Osteocyte (in vitro differentiated cells): ENCODE measurements at regions not wholly inside any gene's neighbourhood (a gene's known extent, or its start where the extent isn't known, plus 50 kb on each side); places are given as distances from the start of the nearest gene placed in this dataset.

Experiments used
- DNase-seq: peaks from one replicate; pipeline ENCODE4 v3.0.0; 2021; ENCODE audit warnings: mixed read lengths; ENCODE audit not compliant: unreplicated experiment; ENCODE audit errors: extremely low spot score
- H3K27ac Mint-ChIP-seq: one replicate; pipeline ENCODE4 v1.8.0; 2021; ENCODE audit warnings: mild to moderate bottlenecking, mixed read lengths; ENCODE audit not compliant: unreplicated experiment
- H3K27me3 Mint-ChIP-seq: one replicate; pipeline ENCODE4 v1.8.0; 2021; ENCODE audit warnings: mixed read lengths; ENCODE audit not compliant: unreplicated experiment
- H3K36me3 Mint-ChIP-seq: one replicate; pipeline ENCODE4 v1.8.0; 2021; ENCODE audit warnings: mixed read lengths; ENCODE audit not compliant: unreplicated experiment
- H3K4me1 Mint-ChIP-seq: one replicate; pipeline ENCODE4 v1.8.0; 2021; ENCODE audit warnings: mixed read lengths; ENCODE audit not compliant: unreplicated experiment
- H3K4me3 Mint-ChIP-seq: one replicate; pipeline ENCODE4 v1.8.0; 2021; ENCODE audit warnings: mild to moderate bottlenecking, moderate library complexity, mixed read lengths; ENCODE audit not compliant: unreplicated experiment
- H3K9me3 Mint-ChIP-seq: one replicate; pipeline ENCODE4 v1.8.0; 2021; ENCODE audit warnings: mixed read lengths; ENCODE audit not compliant: unreplicated experiment
- CTCF ChIP-seq: fragments of 200-600 bp; sonication (generic); IDR thresholded peaks from 2 replicates; pipeline ENCODE4 v1.5.0; 2021; ENCODE audit warnings: antibody characterized with exemption, mild to moderate bottlenecking, moderate library complexity

DNA sequence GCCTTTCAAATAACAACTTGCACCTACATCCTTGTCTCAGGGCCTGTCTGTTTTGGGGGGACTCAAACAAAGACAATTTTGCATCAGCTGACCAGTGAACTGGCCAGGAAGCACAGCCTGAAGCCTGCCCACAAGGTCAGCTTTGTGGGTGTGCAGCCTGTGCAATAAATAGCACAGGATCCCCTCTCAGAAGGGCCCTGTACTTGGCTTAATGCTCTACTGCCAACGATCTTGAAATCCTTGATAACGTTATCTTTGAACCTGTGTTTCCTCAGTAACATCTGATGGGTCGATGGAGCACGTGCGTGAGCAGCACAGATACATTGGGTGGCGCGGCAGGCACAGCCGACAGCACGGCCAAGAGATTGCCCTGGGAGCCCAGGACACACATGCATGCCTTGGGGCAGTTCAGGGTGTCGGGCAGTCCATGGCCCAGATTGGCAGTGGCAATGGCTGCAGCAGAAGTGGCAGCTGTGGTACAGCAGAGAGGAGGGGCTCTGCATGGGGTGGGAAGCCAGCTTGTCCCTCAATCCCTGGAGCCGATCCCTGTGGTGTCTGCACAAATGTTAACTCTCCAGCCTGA, 58.8 kb upstream of the ATP6AP2 start:
- Mint-ChIP-seq H3K27ac (no peak overlapping the region), H3K9me3 (no peaks in the 10 kb centered on the region), H3K4me3 (no peak overlapping the region), H3K36me3 (no peaks in the 10 kb centered on the region), H3K27me3 (no peaks in the 10 kb centered on the region), H3K4me1 (no peaks in the 10 kb centered on the region)
- DNase-seq: no peak
- no peak for TF ChIP-seq CTCF

DNA sequence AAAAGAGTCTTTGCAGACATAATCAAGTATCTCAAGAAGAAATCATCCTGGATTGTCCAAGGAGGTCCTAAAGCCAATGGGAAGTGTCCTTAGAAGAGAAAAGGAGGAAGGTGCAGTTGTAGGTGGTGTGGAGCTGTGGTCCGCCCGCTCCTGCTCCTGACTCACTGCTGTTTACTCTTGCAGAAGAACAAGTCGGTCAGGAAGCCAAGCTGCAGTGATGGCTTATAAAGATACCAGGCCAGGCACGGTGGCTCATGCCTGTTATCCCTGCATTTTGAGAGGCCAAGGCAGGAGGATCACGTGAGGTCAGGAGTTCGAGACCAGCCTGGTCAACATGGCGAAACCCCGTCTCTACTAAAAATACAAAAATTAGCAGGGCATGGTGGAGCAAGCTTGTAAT, 66.4 kb upstream of the ATP6AP2 start:
- H3K4me3 Mint-ChIP-seq: no peak overlapping the region
- no peaks in the 10 kb centered on the region for H3K9me3 Mint-ChIP-seq
- H3K36me3 Mint-ChIP-seq: no peaks in the 10 kb centered on the region
- TF ChIP-seq CTCF: no peak
- no peak for DNase-seq
- H3K27ac Mint-ChIP-seq: no peak overlapping the region
- no peaks in the 10 kb centered on the region for H3K27me3 Mint-ChIP-seq
- H3K4me1 Mint-ChIP-seq: no peaks in the 10 kb centered on the region

- no peaks in the 10 kb centered on the region for H3K36me3 Mint-ChIP-seq
- no peaks in the 10 kb centered on the region for H3K9me3 Mint-ChIP-seq
- no peak for TF ChIP-seq CTCF
- no peak overlapping the region for H3K27ac Mint-ChIP-seq
- H3K27me3 Mint-ChIP-seq: no peaks in the 10 kb centered on the region
- H3K4me3 Mint-ChIP-seq: no peak overlapping the region
- no peaks in the 10 kb centered on the region for H3K4me1 Mint-ChIP-seq
- no peak for DNase-seq
These were observed 66.9 kb upstream of the ATP6AP2 start for GRCh38 chrX:40513835-40514234.

- TF ChIP-seq CTCF: no peak
- H3K9me3 Mint-ChIP-seq: no peaks in the 10 kb centered on the region
- H3K4me3 Mint-ChIP-seq: no peak overlapping the region
- H3K27me3 Mint-ChIP-seq: no peaks in the 10 kb centered on the region
- peaks cover 3% of the 10 kb centered on the region for H3K4me1 Mint-ChIP-seq
- DNase-seq: no peak
- H3K36me3 Mint-ChIP-seq: no peaks in the 10 kb centered on the region
- H3K27ac Mint-ChIP-seq: no peak overlapping the region
These were observed 67.8 kb upstream of the ATP6AP2 start for GRCh38 chrX:40513012-40513411.

- no peaks in the 10 kb centered on the region for H3K27me3 Mint-ChIP-seq
- H3K27ac Mint-ChIP-seq: no peak overlapping the region
- no peaks in the 10 kb centered on the region for H3K9me3 Mint-ChIP-seq
- peaks cover 8% of the 10 kb centered on the region for H3K4me1 Mint-ChIP-seq
- H3K36me3 Mint-ChIP-seq: no peaks in the 10 kb centered on the region
- H3K4me3 Mint-ChIP-seq: no peak overlapping the region
- no peak for TF ChIP-seq CTCF
- DNase-seq: no peak
These were observed 69.5 kb upstream of the ATP6AP2 start for GRCh38 chrX:40511258-40511657.
